A673 (cell line): ENCODE measurements at regions not wholly inside any gene's neighbourhood (a gene's known extent, or its start where the extent isn't known, plus 50 kb on each side); places are given as distances from the start of the nearest gene placed in this dataset.

Experiments
- CTCF ChIP-seq: fragments of 300-800, 200-600 bp; sonication (generic); conservative IDR thresholded peaks from 2 replicates; pipeline ENCODE4 v1.5.1; 2017; ENCODE audit warnings: low read depth, mild to moderate bottlenecking, antibody characterized with exemption, low read length, moderate library complexity, mixed read lengths
- EZH2 ChIP-seq: fragments of 200-600 bp; sonication (generic); IDR thresholded peaks from 2 replicates; pipeline ENCODE4 v1.6.1; 2017; ENCODE audit warnings: borderline replicate concordance, low read depth, mild to moderate bottlenecking, mixed read lengths, antibody characterized with exemption, low read length; ENCODE audit not compliant: poor library complexity, severe bottlenecking

DNA sequence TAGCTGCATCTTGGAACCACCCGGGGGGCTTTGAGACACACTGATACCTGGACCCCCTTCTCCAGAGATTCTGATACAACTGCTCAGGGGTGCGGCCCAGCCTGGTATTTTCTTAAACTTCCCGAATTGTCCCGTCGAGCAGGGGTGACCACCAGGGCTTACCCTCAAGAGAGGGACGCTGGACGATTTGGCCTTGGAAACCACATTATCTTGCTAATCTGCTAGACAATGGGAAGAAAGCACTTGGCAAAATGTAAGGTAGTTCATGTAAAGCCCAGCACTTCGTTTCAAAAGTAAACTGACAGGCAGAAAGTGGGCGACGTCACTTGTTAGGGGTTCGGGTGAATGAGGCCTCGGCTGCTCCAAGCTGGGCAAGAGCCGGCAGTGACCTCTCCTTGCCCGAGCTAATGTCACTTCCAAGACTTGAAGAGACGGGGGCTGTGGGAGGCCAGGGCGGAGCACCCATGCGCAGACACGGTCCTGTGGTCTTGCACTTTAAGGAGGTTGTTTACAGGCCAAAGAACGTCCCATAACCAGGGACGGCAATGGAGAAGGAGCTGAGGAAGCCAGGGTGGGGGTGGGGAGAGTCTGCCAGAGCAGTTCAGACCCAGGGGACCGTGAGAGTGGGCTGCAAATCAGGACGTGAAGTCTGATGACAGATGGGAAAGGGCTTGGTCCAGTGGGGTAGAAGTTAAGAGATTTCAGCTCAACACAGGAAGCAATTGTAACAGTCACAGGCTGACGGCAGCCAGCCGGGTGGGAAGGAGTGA lies 152.7 kb upstream of the GSE1 start:
- TF ChIP-seq CTCF (no peak), EZH2 (no peak)
